ENCODE measurements at regions not wholly inside any gene's neighbourhood (a gene's known extent, or its start where the extent isn't known, plus 50 kb on each side); places are given as distances from the start of the nearest gene placed in this dataset.
"Not testable (repeated sequence)": the region's sequence is repeated elsewhere in the genome, so short reads cannot be mapped to it uniquely, and the experiment has no call there.

- no peak for DNase-seq
Observed at GRCh38 chr5:29547236-29547865, 1646.1 kb upstream of the CDH6 start.

- DNase-seq, result no peak
Observed at GRCh38 chr5:29543501-29543900, 1650.0 kb upstream of the CDH6 start.

- no peak for DNase-seq
Observed at GRCh38 chr5:29524227-29524626, 1669.3 kb upstream of the CDH6 start.

- DNase-seq, result no peak
Observed at GRCh38 chr5:29518176-29518575, 1675.3 kb upstream of the CDH6 start.

GRCh38 chr5:29516224-29516623 lies 1677.3 kb upstream of the CDH6 start:
- DNase-seq, result no peak

GRCh38 chr5:29508131-29508530 lies 1685.4 kb upstream of the CDH6 start:
- no peak for DNase-seq

- no peak for DNase-seq
Observed at GRCh38 chr5:29504411-29504810, 1689.1 kb upstream of the CDH6 start.

GRCh38 chr5:29498860-29499259 lies 1694.6 kb upstream of the CDH6 start:
- DNase-seq, result no peak

- DNase-seq, result no peak
Observed at GRCh38 chr5:29498412-29498811, 1695.1 kb upstream of the CDH6 start.

GRCh38 chr5:29485333-29485732 lies 1708.2 kb upstream of the CDH6 start:
- no peak for DNase-seq

GRCh38 chr5:29469581-29469980 lies 1723.9 kb upstream of the CDH6 start:
- DNase-seq, result no peak

GRCh38 chr5:29462241-29462640 lies 1731.2 kb upstream of the CDH6 start:
- no peak for DNase-seq

- DNase-seq, result no peak
Observed at GRCh38 chr5:29460971-29461559, 1732.4 kb upstream of the CDH6 start.

GRCh38 chr5:29451004-29451403 lies 1742.5 kb upstream of the CDH6 start:
- DNase-seq, result not testable (repeated sequence)

GRCh38 chr5:29414681-29415080 lies 1778.8 kb upstream of the CDH6 start:
- DNase-seq, result no peak

- no peak for DNase-seq
Observed at GRCh38 chr5:29412979-29413378, 1780.5 kb upstream of the CDH6 start.

GRCh38 chr5:29402270-29402669 lies 1791.2 kb upstream of the CDH6 start:
- no peak for DNase-seq

GRCh38 chr5:29389993-29390392 lies 1803.5 kb upstream of the CDH6 start:
- DNase-seq, result no peak

- no peak for DNase-seq
Observed at GRCh38 chr5:29387384-29387783, 1806.1 kb upstream of the CDH6 start.

GRCh38 chr5:29382780-29383179 lies 1810.7 kb upstream of the CDH6 start:
- DNase-seq, result no peak

GRCh38 chr5:29380029-29380428 lies 1813.5 kb upstream of the CDH6 start:
- no peak for DNase-seq

GRCh38 chr5:29379619-29380018 lies 1813.9 kb upstream of the CDH6 start:
- no peak for DNase-seq

- DNase-seq, result no peak
Observed at GRCh38 chr5:29378104-29378503, 1815.4 kb upstream of the CDH6 start.

- no peak for DNase-seq
Observed at GRCh38 chr5:29370248-29370647, 1823.2 kb upstream of the CDH6 start.

- DNase-seq, result no peak
Observed at GRCh38 chr5:29367176-29367833, 1826.2 kb upstream of the CDH6 start.
